Adrenal gland (tissue), 5 donors: ENCODE measurements at regions not wholly inside any gene's neighbourhood (a gene's known extent, or its start where the extent isn't known, plus 50 kb on each side); places are given as distances from the start of the nearest gene placed in this dataset.

Source experiments
- CTCF ChIP-seq, 6 experiments: fragments of 450-650 bp in 4 of 6; fragments of 200-600 bp in 2 of 6; sonication (generic) in 1 of 6; IDR thresholded peaks; 1 replicate in 5 of 6; 2 replicates in 1 of 6; pipeline versions ENCODE4 v1.5.1 to v1.8.0; 2016 to 2021; ENCODE audit warnings: antibody characterized with exemption in 6 of 6, mild to moderate bottlenecking in 2 of 6, moderate library complexity in 1 of 6
- POLR2A ChIP-seq, 2 donors: fragments of 450-650 bp; IDR thresholded peaks; one replicate each; pipeline ENCODE4 v1.6.1; 2017; ENCODE audit warnings: antibody characterized with exemption in 2 of 2, mild to moderate bottlenecking in 2 of 2, moderate library complexity in 1 of 2
- donor health status: DM: no; HTN: no; CAD: no.

DNA sequence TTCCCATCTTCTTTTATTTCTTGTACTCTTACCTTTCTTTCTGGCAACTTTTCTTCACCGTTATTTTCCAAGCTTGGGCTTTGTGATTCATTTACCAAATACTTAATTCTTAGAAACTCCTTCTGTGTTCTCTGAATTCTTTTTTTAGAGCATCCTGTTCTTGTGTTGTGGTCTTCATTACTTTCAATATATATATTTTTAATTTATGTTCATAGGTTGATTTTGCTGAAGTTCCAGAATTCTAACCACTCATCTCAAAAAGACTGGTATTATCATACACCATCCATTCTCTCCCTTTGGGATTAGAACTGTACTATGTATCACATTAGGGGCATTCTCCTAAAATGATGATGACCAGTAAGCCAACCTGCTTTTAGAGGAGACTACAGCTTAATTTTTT, 362.3 kb upstream of the CBLB start:
- TF ChIP-seq POLR2A (IDR thresholded peaks at IDR 0.05) (no peak), CTCF (IDR thresholded peaks at IDR 0.05) (no peak)
